Pancreas (tissue), 10 donors: ENCODE measurements at regions not wholly inside any gene's neighbourhood (a gene's known extent, or its start where the extent isn't known, plus 50 kb on each side); places are given as distances from the start of the nearest gene placed in this dataset.
"Not testable (repeated sequence)": the region's sequence is repeated elsewhere in the genome, so short reads cannot be mapped to it uniquely, and the experiment has no call there.

Experiments used
- ATAC-seq, 4 donors: fragments of 200-7000 bp; cut with Tn5 transposase; one replicate each; pipeline versions ENCODE4 v1.8.0 to v1.9.1; 2020; ENCODE audit warnings: mild to moderate bottlenecking in 4 of 4, moderate library complexity in 4 of 4
- DNase-seq, 6 donors: peaks; one replicate each; pipeline ENCODE4 v3.0.0-alpha.2; 2020
- FAIRE-seq: peaks from 2 replicates; lab custom pipeline; 2012; peaks lifted over from hg19 to GRCh38; lab: Jason Lieb, UNC
- H3K27ac ChIP-seq, 4 donors: fragments of 200-600 bp; sonication (generic); 1 replicate in 3 of 4; 2 replicates in 1 of 4; pipeline versions ENCODE4 v1.5.0 to v1.8.0; 2020
- H3K27me3 ChIP-seq, 4 donors: fragments of 200-600 bp; one replicate each; pipeline ENCODE4 v1.8.0; 2021
- H3K36me3 ChIP-seq, 3 donors: fragments of 200-600 bp; sonication (generic) in 1 of 3; one replicate each; pipeline versions ENCODE4 v1.5.0 to v1.8.0; 2020 to 2021
- H3K4me1 ChIP-seq, 3 donors: fragments of 200-600 bp; one replicate each; pipeline ENCODE4 v1.8.0; 2021
- H3K4me3 ChIP-seq, 4 donors: fragments of 200-600 bp; sonication (generic) in 2 of 4; one replicate each; pipeline versions ENCODE4 v1.5.0 to v1.8.0; 2020 to 2021
- H3K9me3 ChIP-seq, 4 donors: fragments of 200-600 bp; one replicate each; pipeline ENCODE4 v1.8.0; 2021
- WGBS, 2 donors: extraction: QIAGEN DNeasy Blood & Tissue Kit; methylation state at CpG; one replicate each; pipeline ENCODE4 v1.1.7; 2013; 5-methylcytosine and 5-hydroxymethylcytosine counted together
- intact Hi-C, 3 donors: fragments of 100-400 bp; cut with DNase I; formaldehyde crosslinking; loops; one replicate each; pipeline versions ENCODE4 v1.11.1 to v1.14.2; 2022
- TF ChIP-seq, protein P1 (sequence below), 4 donors: fragments of 200-600 bp; sonication (generic) in 3 of 4; IDR thresholded peaks; one replicate each; pipeline versions ENCODE4 v1.5.0 to v1.8.0; 2021; ENCODE audit warnings: antibody characterized with exemption in 4 of 4
- donor health status: healthy with polysubstance abuse.
- donor health status: DM: no; HTN: no; CAD: no; lungs with moderate emphysema.
- donor health status: DM: no; HTN: no; CAD: no.
- donor health status: control.
- donor health status: control.
- donor health status: Bipolar disorder and iron deficiency.
- donor health status: DM: yes; HTN: yes; CAD: no.
- donor health status: DM: no; HTN: no; CAD: no.
- donor health status: DM: no; HTN: no; CAD: no.
- donor health status: DM: yes; HTN: yes; CAD: no.

DNA sequence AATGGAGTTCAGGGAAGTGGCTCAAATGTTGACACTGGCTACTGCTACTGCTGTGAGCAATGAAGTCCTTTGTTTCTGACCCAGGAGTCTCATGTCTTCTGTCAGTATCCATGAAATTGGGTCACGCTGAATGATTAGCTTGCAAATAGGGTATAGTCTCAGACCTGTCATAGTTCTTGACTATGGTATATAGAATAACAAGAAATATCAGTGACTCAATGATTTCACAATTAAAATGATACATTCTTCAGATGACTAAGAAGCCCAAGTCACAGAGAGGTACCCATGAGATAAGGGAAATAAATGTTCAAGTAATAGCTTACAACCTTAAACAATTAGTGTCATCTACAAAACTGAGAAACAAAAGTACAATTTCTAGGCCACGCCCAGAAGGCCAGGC, 89.3 kb downstream of the LYZL2 start:
- WGBS, 2 donors: 75 to 89% methylated on average over 2 of the region's 2 CpGs
- H3K4me1 ChIP-seq: peaks cover 0 to 3% (median 0%) of the 10 kb centered on the region in 3 donors
- H3K27ac ChIP-seq: no peak overlapping the region
- H3K9me3 ChIP-seq: no peaks in the 10 kb centered on the region
- ATAC-seq (no peak), FAIRE-seq (no peak), DNase-seq (no peak)
- intact Hi-C loops: no loop called here
- no peak overlapping the region for H3K4me3 ChIP-seq
- H3K27me3 ChIP-seq: no peaks in the 10 kb centered on the region
- TF ChIP-seq, protein P1, sequence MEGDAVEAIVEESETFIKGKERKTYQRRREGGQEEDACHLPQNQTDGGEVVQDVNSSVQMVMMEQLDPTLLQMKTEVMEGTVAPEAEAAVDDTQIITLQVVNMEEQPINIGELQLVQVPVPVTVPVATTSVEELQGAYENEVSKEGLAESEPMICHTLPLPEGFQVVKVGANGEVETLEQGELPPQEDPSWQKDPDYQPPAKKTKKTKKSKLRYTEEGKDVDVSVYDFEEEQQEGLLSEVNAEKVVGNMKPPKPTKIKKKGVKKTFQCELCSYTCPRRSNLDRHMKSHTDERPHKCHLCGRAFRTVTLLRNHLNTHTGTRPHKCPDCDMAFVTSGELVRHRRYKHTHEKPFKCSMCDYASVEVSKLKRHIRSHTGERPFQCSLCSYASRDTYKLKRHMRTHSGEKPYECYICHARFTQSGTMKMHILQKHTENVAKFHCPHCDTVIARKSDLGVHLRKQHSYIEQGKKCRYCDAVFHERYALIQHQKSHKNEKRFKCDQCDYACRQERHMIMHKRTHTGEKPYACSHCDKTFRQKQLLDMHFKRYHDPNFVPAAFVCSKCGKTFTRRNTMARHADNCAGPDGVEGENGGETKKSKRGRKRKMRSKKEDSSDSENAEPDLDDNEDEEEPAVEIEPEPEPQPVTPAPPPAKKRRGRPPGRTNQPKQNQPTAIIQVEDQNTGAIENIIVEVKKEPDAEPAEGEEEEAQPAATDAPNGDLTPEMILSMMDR (IDR thresholded peaks at IDR 0.05): no peak
- no peaks in the 10 kb centered on the region for H3K36me3 ChIP-seq

- H3K36me3 ChIP-seq: no peaks in the 10 kb centered on the region
- H3K27me3 ChIP-seq: no peaks in the 10 kb centered on the region
- DNase-seq: no peak
- ATAC-seq: no peak
- peaks cover 0 to 3% (median 0%) of the 10 kb centered on the region in 3 donors for H3K4me1 ChIP-seq
- H3K4me3 ChIP-seq: no peak overlapping the region
- TF ChIP-seq, protein P1 (IDR thresholded peaks at IDR 0.05): no peak
- intact Hi-C loops: loop anchor here in 2 of 3 donors (5.0 to 10.0 kb wide), 2 partner anchors 123 to 141 kb away; no protein-coding TSS in a partner anchor
- H3K27ac ChIP-seq: no peak overlapping the region
- 34 to 37% methylated on average over 4 of the region's 4 CpGs for WGBS, 2 donors
- no peak for FAIRE-seq
- H3K9me3 ChIP-seq: no peaks in the 10 kb centered on the region
These were observed 91.5 kb downstream of the LYZL2 start for GRCh38 chr10:30538086-30538485.

DNA sequence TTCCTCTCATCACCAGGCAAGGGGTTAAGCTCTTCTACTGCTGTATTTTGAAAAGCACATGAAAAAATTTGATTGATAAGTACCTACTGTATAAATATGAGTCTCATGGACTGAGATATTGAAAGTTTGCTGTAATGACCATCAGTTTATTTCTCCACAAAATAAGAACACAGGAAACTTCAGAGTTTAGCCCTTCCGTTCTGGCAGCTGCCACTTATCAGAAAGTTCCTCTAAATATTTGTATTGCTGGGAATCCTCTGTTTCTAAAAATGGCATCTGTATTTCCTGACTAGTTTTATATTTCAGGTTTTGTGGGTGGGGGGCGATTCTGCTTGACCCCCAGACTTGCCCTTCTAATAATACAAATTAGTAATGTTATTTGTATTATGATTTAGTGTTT, 92.0 kb downstream of the LYZL2 start:
- intact Hi-C loops: loop anchor here in 2 of 3 donors (5.0 to 10.0 kb wide), 2 partner anchors 123 to 140 kb away; no protein-coding TSS in a partner anchor
- Histone ChIP-seq H3K27ac (peak overlapping the region in 1 of 4 donors; percentile 21), H3K9me3 (no peaks in the 10 kb centered on the region), H3K4me3 (no peak overlapping the region), H3K27me3 (no peaks in the 10 kb centered on the region), H3K4me1 (peaks cover 0 to 3% (median 0%) of the 10 kb centered on the region in 3 donors), H3K36me3 (no peaks in the 10 kb centered on the region)
- FAIRE-seq (no peak), ATAC-seq (no peak), DNase-seq (no peak)
- 21% methylated on average over 2 of the region's 2 CpGs for WGBS, 2 donors
- TF ChIP-seq, protein P1 (IDR thresholded peaks at IDR 0.05): no peak

DNA sequence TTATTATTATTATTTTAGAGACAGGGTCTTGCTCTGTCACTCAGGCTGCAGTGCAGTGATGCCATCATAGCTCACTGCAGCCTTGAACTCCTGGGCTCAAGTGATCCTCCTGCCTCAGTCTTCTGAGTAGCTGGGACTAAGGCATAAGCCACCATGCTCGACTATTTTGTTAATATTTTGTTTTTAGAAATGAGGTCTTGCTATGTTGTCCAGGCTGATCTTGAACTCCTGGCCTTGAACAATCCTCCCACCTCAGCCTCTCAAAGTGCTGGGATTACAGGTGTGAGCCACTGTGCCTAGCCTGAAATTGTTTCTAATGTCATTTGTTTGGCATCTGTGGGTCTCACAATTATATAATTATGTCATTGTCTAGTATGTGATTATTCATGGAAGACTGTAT, 92.4 kb downstream of the LYZL2 start:
- ATAC-seq, H3K27me3 ChIP-seq, H3K4me1 ChIP-seq, H3K9me3 ChIP-seq, FAIRE-seq, DNase-seq, H3K36me3 ChIP-seq, H3K4me3 ChIP-seq: not testable (repeated sequence)
- intact Hi-C loops: loop anchor here in 2 of 3 donors (5.0 to 10.0 kb wide), 2 partner anchors 122 to 140 kb away; no protein-coding TSS in a partner anchor
- H3K27ac ChIP-seq: peak overlapping the region in 1 of 4 donors; percentile 21
- WGBS, 2 donors: 13 to 28% methylated on average over 1 of the region's 1 CpG

DNA sequence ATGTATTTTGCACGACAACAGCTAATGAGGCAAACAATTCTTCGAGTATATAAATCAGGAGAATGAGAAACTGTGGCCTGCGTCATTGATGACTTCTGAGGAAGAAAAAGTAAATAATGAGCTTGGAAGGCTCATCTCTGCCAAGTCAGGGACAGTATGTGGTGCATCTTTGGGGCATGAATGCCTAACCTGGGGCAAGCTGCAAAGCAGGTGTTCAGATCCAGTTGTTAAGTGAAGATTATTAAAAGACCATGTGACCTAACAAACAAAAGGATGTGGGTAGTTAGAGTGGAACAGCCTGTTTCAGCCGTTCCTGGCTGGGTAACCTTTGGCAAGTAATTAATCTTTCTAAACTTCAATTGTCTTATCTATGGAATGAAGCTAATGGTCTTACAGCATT, 93.0 kb downstream of the LYZL2 start:
- FAIRE-seq (no peak), DNase-seq (no peak), ATAC-seq (peak in 2 of 4 donors; percentile 15 to 28)
- no peak overlapping the region for H3K4me3 ChIP-seq
- H3K9me3 ChIP-seq: no peaks in the 10 kb centered on the region
- WGBS, 2 donors: 18 to 23% methylated on average over 4 of the region's 4 CpGs
- intact Hi-C loops: loop anchor here in 2 of 3 donors (5.0 to 10.0 kb wide), 2 partner anchors 122 to 139 kb away; no protein-coding TSS in a partner anchor
- H3K27me3 ChIP-seq: no peaks in the 10 kb centered on the region
- no peaks in the 10 kb centered on the region for H3K36me3 ChIP-seq
- H3K27ac ChIP-seq: peak overlapping the region in 1 of 4 donors; percentile 21
- H3K4me1 ChIP-seq: peaks cover 0 to 3% (median 0%) of the 10 kb centered on the region in 3 donors
- TF ChIP-seq, protein P1 (IDR thresholded peaks at IDR 0.05): no peak
